Esophagus squamous epithelium (tissue), 4 donors: ENCODE measurements at regions not wholly inside any gene's neighbourhood (a gene's known extent, or its start where the extent isn't known, plus 50 kb on each side); places are given as distances from the start of the nearest gene placed in this dataset.

Experiments
- CTCF ChIP-seq, 6 experiments: fragments of 450-650 bp in 4 of 6; fragments of 200-600 bp in 2 of 6; sonication (generic) in 2 of 6; IDR thresholded peaks; one replicate each; pipeline ENCODE4 v1.5.1; 2016 to 2019; ENCODE audit warnings: antibody characterized with exemption in 6 of 6, mild to moderate bottlenecking in 4 of 6, moderate library complexity in 4 of 6
- POLR2A ChIP-seq, 4 donors: fragments of 450-650 bp; IDR thresholded peaks; one replicate each; pipeline ENCODE4 v1.6.1; 2017; ENCODE audit warnings: antibody characterized with exemption in 4 of 4, mild to moderate bottlenecking in 4 of 4, moderate library complexity in 3 of 4

- no peak for TF ChIP-seq CTCF (IDR thresholded peaks at IDR 0.05)
- no peak for TF ChIP-seq POLR2A (IDR thresholded peaks at IDR 0.05)
Observed at GRCh38 chr4:180455226-180455625, 1788.0 kb upstream of the TENM3 start.
